Stimulated activated CD8-positive, alpha-beta memory T cell treated with anti-CD3 and anti-CD28 coated beads, Interleukin-7, amount 100 ng/mL, for 48 hours (primary cell): ENCODE measurements at regions not wholly inside any gene's neighbourhood (a gene's known extent, or its start where the extent isn't known, plus 50 kb on each side); places are given as distances from the start of the nearest gene placed in this dataset.

Source experiments
- DNase-seq, 2 donors: peaks; one replicate each; pipeline ENCODE4 v3.0.0-alpha.2; 2020; ENCODE audit warnings: low read depth in 1 of 2; ENCODE audit errors: extremely low read depth in 1 of 2

DNA sequence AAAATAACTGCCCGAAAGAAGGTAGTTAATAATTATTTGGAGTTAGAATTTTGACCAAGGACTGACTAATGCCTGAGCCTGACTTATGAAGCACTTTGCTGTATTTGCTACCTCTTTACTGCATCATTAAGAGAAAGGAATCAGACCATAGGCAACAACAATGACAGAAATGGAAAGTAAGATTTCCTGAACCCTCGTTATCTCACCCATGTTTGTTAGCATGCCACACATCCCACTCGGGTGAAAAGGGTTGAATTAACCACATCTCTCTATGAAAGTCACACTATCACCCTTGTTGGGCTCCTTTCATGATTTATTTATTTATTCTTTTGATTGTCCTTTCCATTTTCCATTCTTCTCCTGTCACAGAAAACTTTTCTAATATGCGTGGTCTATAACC, 59.6 kb downstream of the OLIG3 start:
- no peak for DNase-seq

- DNase-seq, result no peak
Measured at GRCh38 chr6:137432054-137432611, 62.1 kb downstream of the OLIG3 start.

- no peak for DNase-seq
Measured at GRCh38 chr6:137430954-137431353, 63.2 kb downstream of the OLIG3 start.

- no peak for DNase-seq
Measured at GRCh38 chr6:137427656-137428290, 66.4 kb downstream of the OLIG3 start.

GRCh38 chr6:137426007-137426689, 68.0 kb downstream of the OLIG3 start:
- DNase-seq, result no peak

GRCh38 chr6:137424251-137424650, 69.9 kb downstream of the OLIG3 start:
- DNase-seq, result no peak

DNA sequence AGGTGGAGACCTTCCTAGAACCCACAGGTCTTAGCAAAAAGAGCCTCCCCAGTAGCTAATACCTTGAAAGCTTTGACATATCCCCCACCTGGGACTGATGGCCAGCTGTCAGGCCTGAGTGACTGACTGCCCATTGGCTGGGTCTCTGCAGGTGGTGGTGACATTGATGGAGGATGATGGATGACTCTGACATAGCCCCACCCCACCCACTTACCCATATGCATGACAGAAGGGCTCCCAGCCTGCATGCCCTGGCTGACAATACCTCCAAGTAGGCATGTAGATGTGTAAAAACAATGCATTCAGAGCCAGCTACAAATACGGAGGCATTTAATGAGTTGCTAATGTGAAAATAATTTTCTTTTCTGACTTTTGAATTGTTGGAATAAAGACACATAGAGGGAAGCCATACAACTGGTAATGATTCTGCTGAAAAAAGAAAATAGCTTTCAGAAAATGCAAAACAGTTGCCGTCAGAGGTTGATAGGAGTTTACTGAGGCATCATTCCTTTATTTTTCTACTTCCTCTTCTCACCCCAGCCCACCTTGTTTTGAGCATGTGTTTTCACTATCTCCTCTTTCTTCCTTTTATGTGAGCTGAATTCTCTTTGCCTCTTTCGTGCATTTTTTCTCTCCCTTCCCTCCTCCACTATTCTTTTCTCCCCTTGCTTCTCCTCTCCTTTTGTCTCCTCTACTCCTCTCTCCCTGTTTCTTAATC, 70.6 kb downstream of the OLIG3 start:
- DNase-seq, result no peak

DNA sequence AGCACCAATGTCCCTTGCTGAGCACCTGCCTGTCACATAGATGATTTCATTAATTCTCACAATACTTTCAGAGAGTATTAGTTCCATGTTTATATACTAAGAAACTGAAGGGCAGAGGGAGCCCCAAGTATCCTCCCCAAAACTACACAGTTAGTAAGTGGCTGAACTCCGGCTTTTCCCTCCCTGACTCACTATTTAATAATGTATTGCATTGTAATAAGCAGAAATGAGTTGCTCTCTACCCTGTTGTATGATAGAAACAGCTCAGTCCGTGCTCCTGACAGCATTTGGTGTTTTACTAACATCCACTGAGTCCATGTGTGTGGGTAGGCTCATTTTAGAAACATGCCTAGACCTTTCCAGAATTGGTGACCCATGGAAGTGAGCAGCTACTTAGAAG, 76.8 kb downstream of the OLIG3 start:
- DNase-seq, result no peak

- DNase-seq, result no peak
Measured at GRCh38 chr6:137416376-137417109, 77.7 kb downstream of the OLIG3 start.

DNA sequence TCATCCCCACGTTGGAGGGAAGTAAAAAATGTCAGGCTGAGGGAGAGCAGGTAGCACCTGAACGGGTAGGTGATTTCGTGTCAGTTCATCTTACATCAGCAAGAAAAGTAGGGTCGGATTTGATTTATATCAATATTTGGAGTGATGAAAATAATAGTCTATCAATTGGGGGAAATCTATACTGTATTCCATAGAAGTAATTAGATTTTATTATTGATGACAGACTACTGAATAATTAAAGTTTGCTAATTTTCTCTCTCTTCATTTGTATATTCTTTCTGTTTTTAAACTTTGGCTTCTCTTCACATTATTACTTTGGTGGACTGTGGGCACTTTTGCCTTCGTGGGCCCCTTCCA, 78.4 kb downstream of the OLIG3 start:
- DNase-seq, result no peak

- peak; percentile 22 to 32 for DNase-seq
Measured at GRCh38 chr6:137415127-137415833, 78.9 kb downstream of the OLIG3 start.

DNA sequence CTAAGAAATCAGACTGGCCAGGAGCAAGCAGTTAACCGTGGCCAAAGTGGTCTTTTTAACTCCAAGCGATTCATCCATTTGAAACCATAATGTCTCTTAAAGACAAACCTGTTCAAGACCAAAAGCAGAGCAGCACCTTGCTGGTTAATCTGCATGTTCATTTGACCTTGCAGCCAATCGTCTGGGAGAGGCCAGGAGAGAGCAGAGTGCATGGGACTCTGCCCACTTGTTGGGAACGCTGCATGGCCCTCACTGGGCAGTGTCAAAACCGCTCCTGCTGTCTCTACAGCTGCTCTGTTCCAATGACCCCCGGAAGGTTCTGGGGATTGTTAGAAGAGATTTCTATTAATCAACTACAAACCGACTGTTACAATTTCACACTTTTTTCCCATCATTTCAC, 79.6 kb downstream of the OLIG3 start:
- no peak for DNase-seq

GRCh38 chr6:137413482-137413881, 80.7 kb downstream of the OLIG3 start:
- no peak for DNase-seq

- no peak for DNase-seq
Measured at GRCh38 chr6:137412562-137412961, 81.6 kb downstream of the OLIG3 start.

- no peak for DNase-seq
Measured at GRCh38 chr6:137409266-137409777, 84.9 kb downstream of the OLIG3 start.

- no peak for DNase-seq
Measured at GRCh38 chr6:137407816-137408215, 86.4 kb downstream of the OLIG3 start.

DNA sequence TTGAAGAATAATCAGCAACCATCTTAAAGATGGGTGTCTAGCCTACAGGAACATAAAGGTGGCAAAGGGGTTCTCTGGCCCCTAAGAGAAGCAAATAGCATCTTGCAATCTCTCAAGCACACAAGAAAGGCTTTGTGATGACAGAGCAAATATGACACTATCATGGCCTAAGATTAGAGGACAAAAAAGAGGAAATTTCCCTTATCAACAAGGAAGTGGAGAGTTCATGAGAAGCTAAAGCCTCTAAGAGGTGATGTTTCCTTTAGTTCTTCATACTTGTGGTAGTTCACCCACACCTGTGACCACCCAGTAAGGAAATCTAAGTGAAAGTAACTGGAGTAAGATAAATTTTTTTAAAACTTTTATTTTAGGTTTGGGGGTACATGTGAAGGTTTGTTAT, 88.4 kb downstream of the OLIG3 start:
- no peak for DNase-seq

GRCh38 chr6:137403855-137404254, 90.3 kb downstream of the OLIG3 start:
- DNase-seq, result no peak

DNA sequence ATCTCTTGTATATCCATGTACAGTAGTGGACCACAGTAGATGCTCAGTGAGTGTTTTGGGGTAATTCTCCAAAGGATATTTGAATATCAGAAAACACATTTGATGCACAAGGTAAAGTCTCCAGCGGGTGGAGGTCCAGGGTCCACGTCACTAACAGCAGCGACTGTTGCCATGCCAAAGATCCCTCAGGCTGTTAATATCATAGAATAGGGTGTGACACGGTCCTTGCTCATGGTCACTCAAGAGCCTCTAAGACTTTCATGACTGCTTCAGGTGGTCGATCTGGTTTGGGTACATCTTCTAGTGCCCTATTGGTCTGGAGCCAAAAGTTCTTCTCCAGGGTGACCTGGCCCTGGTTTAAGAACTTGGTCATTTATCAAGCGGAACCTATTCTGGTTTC, 90.8 kb downstream of the OLIG3 start:
- no peak for DNase-seq

- DNase-seq, result no peak
Measured at GRCh38 chr6:137402143-137402680, 92.0 kb downstream of the OLIG3 start.
